ENCODE measurements at regions not wholly inside any gene's neighbourhood (a gene's known extent, or its start where the extent isn't known, plus 50 kb on each side); places are given as distances from the start of the nearest gene placed in this dataset.

GRCh38 chr9:12538842-12539579 lies 154.2 kb upstream of the TYRP1 start:
- Histone ChIP-seq H3K9me3 (no peaks in the 10 kb centered on the region), H3K27ac (no peak overlapping the region), H3K4me1 (no peaks in the 10 kb centered on the region), H3K4me3 (no peak overlapping the region), H3K27me3 (no peaks in the 10 kb centered on the region), H3K36me3 (no peaks in the 10 kb centered on the region)
- DNase-seq: no peak
- ATAC-seq: no peak
- intact Hi-C loops (cut with DNase I; ENCODE audit: low total_unique reads) (no loop called here), in situ Hi-C loops (cut with MboI; ENCODE audit: low sequenced_read_pairs in 4 of 4) (loop anchor here in 1 of 4 donors (25.0 kb wide), 1 partner anchor 102 kb away; no protein-coding TSS in a partner anchor)
- TF ChIP-seq CTCF (IDR thresholded peaks at IDR 0.05 in 4 of 5, conservative IDR thresholded peaks at IDR 0.05 in 1 of 5) (no peak), POLR2A (IDR thresholded peaks at IDR 0.05) (no peak)

GRCh38 chr9:12539580-12539975 lies 153.6 kb upstream of the TYRP1 start:
- in situ Hi-C loops (cut with MboI; ENCODE audit: low sequenced_read_pairs in 4 of 4): loop anchor here in 1 of 4 donors (25.0 kb wide), 1 partner anchor 102 kb away; no protein-coding TSS in a partner anchor
- Histone ChIP-seq H3K4me3 (no peak overlapping the region), H3K4me1 (no peaks in the 10 kb centered on the region), H3K9me3 (no peaks in the 10 kb centered on the region), H3K27ac (no peak overlapping the region), H3K27me3 (no peaks in the 10 kb centered on the region), H3K36me3 (no peaks in the 10 kb centered on the region)
- TF ChIP-seq CTCF (IDR thresholded peaks at IDR 0.05 in 4 of 5, conservative IDR thresholded peaks at IDR 0.05 in 1 of 5) (no peak), POLR2A (IDR thresholded peaks at IDR 0.05) (no peak)
- DNase-seq (no peak), ATAC-seq (no peak)
- intact Hi-C loops (cut with DNase I; ENCODE audit: low total_unique reads): no loop called here

GRCh38 chr9:12544700-12545099 lies 148.5 kb upstream of the TYRP1 start:
- no peaks in the 10 kb centered on the region for H3K4me1 ChIP-seq
- in situ Hi-C loops (cut with MboI; ENCODE audit: low sequenced_read_pairs in 4 of 4): loop anchor here in 1 of 4 donors (25.0 kb wide), 1 partner anchor 107 kb away; no protein-coding TSS in a partner anchor
- intact Hi-C loops (cut with DNase I; ENCODE audit: low total_unique reads): no loop called here
- ATAC-seq (no peak), DNase-seq (no peak)
- H3K27me3 ChIP-seq: no peaks in the 10 kb centered on the region
- H3K9me3 ChIP-seq: no peaks in the 10 kb centered on the region
- no peak overlapping the region for H3K27ac ChIP-seq
- no peaks in the 10 kb centered on the region for H3K36me3 ChIP-seq
- H3K4me3 ChIP-seq: no peak overlapping the region
- TF ChIP-seq CTCF (IDR thresholded peaks at IDR 0.05 in 4 of 5, conservative IDR thresholded peaks at IDR 0.05 in 1 of 5) (no peak), POLR2A (IDR thresholded peaks at IDR 0.05) (no peak)

GRCh38 chr9:12554636-12555035 lies 138.5 kb upstream of the TYRP1 start:
- no peaks in the 10 kb centered on the region for H3K4me1 ChIP-seq
- TF ChIP-seq POLR2A (IDR thresholded peaks at IDR 0.05): no peak
- TF ChIP-seq CTCF (IDR thresholded peaks at IDR 0.05 in 4 of 5, conservative IDR thresholded peaks at IDR 0.05 in 1 of 5): no peak
- no peaks in the 10 kb centered on the region for H3K27me3 ChIP-seq
- ATAC-seq (no peak), DNase-seq (no peak)
- no peaks in the 10 kb centered on the region for H3K9me3 ChIP-seq
- H3K27ac ChIP-seq: no peak overlapping the region
- intact Hi-C loops (cut with DNase I; ENCODE audit: low total_unique reads): no loop called here
- no peak overlapping the region for H3K4me3 ChIP-seq
- in situ Hi-C loops (cut with MboI; ENCODE audit: low sequenced_read_pairs in 4 of 4): no loop called here
- H3K36me3 ChIP-seq: no peaks in the 10 kb centered on the region
